ENCODE measurements at regions not wholly inside any gene's neighbourhood (a gene's known extent, or its start where the extent isn't known, plus 50 kb on each side); places are given as distances from the start of the nearest gene placed in this dataset.

- WGBS, 2 donors = 29 to 56% methylated on average over 1 of the region's 1 CpG
- intact Hi-C loops (cut with DNase I; ENCODE audit: low total_unique reads) = no loop called here
- H3K36me3 ChIP-seq (ENCODE audit: low read depth, missing control alignments) = no peaks in the 10 kb centered on the region
- H3K27me3 ChIP-seq = no peaks in the 10 kb centered on the region
- no peak for TF ChIP-seq CTCF (IDR thresholded peaks at IDR 0.05)
- DNase-seq = no peak
- no peaks in the 10 kb centered on the region for H3K4me1 ChIP-seq
- peak overlapping the region in 1 of 2 donors; percentile 53 for H3K27ac ChIP-seq
- H3K4me3 ChIP-seq = no peak overlapping the region
- H3K9me3 ChIP-seq = no peaks in the 10 kb centered on the region
Measured at GRCh38 chr7:116380025-116380424, 119.5 kb upstream of the CAV2 start.

GRCh38 chr7:116382375-116382774 lies 117.2 kb upstream of the CAV2 start:
- intact Hi-C loops (cut with DNase I; ENCODE audit: low total_unique reads) = no loop called here
- 91 to 97% methylated on average over 1 of the region's 1 CpG for WGBS, 2 donors
- H3K4me1 ChIP-seq = no peaks in the 10 kb centered on the region
- no peaks in the 10 kb centered on the region for H3K9me3 ChIP-seq
- H3K36me3 ChIP-seq (ENCODE audit: low read depth, missing control alignments) = no peaks in the 10 kb centered on the region
- DNase-seq = no peak
- H3K27me3 ChIP-seq = no peaks in the 10 kb centered on the region
- H3K27ac ChIP-seq = no peak overlapping the region
- TF ChIP-seq CTCF (IDR thresholded peaks at IDR 0.05) = no peak
- H3K4me3 ChIP-seq = no peak overlapping the region

GRCh38 chr7:116384936-116385635 lies 114.5 kb upstream of the CAV2 start:
- H3K36me3 ChIP-seq (ENCODE audit: low read depth, missing control alignments) = no peaks in the 10 kb centered on the region
- H3K9me3 ChIP-seq = no peaks in the 10 kb centered on the region
- intact Hi-C loops (cut with DNase I; ENCODE audit: low total_unique reads) = no loop called here
- TF ChIP-seq POLR2A (IDR thresholded peaks at IDR 0.05) (no peak), CTCF (IDR thresholded peaks at IDR 0.05) (no peak)
- no peak overlapping the region for H3K27ac ChIP-seq
- no peaks in the 10 kb centered on the region for H3K4me1 ChIP-seq
- DNase-seq = no peak
- 76 to 90% methylated on average over 5 of the region's 5 CpGs for WGBS, 2 donors
- no peak overlapping the region for H3K4me3 ChIP-seq
- H3K27me3 ChIP-seq = no peaks in the 10 kb centered on the region

- intact Hi-C loops (cut with DNase I; ENCODE audit: low total_unique reads) = no loop called here
- no peak for TF ChIP-seq POLR2A (IDR thresholded peaks at IDR 0.05)
- TF ChIP-seq CTCF (IDR thresholded peaks at IDR 0.05) = no peak
- DNase-seq = no peak
- Histone ChIP-seq H3K9me3 (no peaks in the 10 kb centered on the region), H3K36me3 (ENCODE audit: low read depth, missing control alignments) (no peaks in the 10 kb centered on the region), H3K4me1 (no peaks in the 10 kb centered on the region), H3K4me3 (no peak overlapping the region), H3K27me3 (no peaks in the 10 kb centered on the region), H3K27ac (no peak overlapping the region)
- WGBS, 2 donors = 91 to 95% methylated on average over 5 of the region's 5 CpGs
Measured at GRCh38 chr7:116386674-116387073, 112.9 kb upstream of the CAV2 start.

- no peak overlapping the region for H3K4me3 ChIP-seq
- TF ChIP-seq CTCF (IDR thresholded peaks at IDR 0.05) (no peak), POLR2A (IDR thresholded peaks at IDR 0.05) (no peak)
- 92 to 93% methylated on average over 3 of the region's 3 CpGs for WGBS, 2 donors
- H3K4me1 ChIP-seq = no peaks in the 10 kb centered on the region
- no peak overlapping the region for H3K27ac ChIP-seq
- intact Hi-C loops (cut with DNase I; ENCODE audit: low total_unique reads) = no loop called here
- no peaks in the 10 kb centered on the region for H3K9me3 ChIP-seq
- no peak for DNase-seq
- H3K36me3 ChIP-seq (ENCODE audit: low read depth, missing control alignments) = no peaks in the 10 kb centered on the region
- no peaks in the 10 kb centered on the region for H3K27me3 ChIP-seq
Measured at GRCh38 chr7:116390363-116390762, 109.2 kb upstream of the CAV2 start.

All from testis (tissue), 2 donors.